HG03432 (cell line): ENCODE measurements at regions not wholly inside any gene's neighbourhood (a gene's known extent, or its start where the extent isn't known, plus 50 kb on each side); places are given as distances from the start of the nearest gene placed in this dataset.

Source experiments
- ATAC-seq: cut with Tn5 transposase; IDR thresholded peaks from one replicate; pipeline ENCODE4 v1.9.1; 2021; ENCODE audit warnings: mild to moderate bottlenecking, moderate library complexity; ENCODE audit not compliant: unreplicated experiment

GRCh38 chr5:51746023-51746422 is 362.8 kb downstream of the ISL1 start:
- ATAC-seq, result no peak

- ATAC-seq, result no peak
Observed at GRCh38 chr5:51748647-51749046, 365.4 kb downstream of the ISL1 start.
